ENCODE measurements at regions not wholly inside any gene's neighbourhood (a gene's known extent, or its start where the extent isn't known, plus 50 kb on each side); places are given as distances from the start of the nearest gene placed in this dataset.

GRCh38 chr12:61161961-61162360 lies 1098.2 kb upstream of the USP15 start:
- no peaks in the 10 kb centered on the region for H3K4me1 Mint-ChIP-seq
- ChIA-PET POLR2A (no interaction called here), CTCF (no interaction called here)
- H3K9me3 Mint-ChIP-seq: peaks cover 1 to 29% (median 9%) of the 10 kb centered on the region in 11 donors
- H3K27me3 Mint-ChIP-seq: no peaks in the 10 kb centered on the region
- intact Hi-C loops (cut with micrococcal nuclease): no loop called here
- no peak overlapping the region for H3K27ac Mint-ChIP-seq
- no peak overlapping the region for H3K27ac ChIP-seq (ENCODE audit: low read depth, low read length)
- H3K36me3 ChIP-seq (ENCODE audit: control insufficient read depth in 2 of 3, insufficient read depth in 3 of 3, low read length in 3 of 3): no peaks in the 10 kb centered on the region
- no peak for DNase-seq
- no peak overlapping the region for H3K4me3 ChIP-seq (ENCODE audit: low read length)
- H3K27me3 ChIP-seq (ENCODE audit: control insufficient read depth in 2 of 2, insufficient read depth in 2 of 2, low read length in 2 of 2): no peaks in the 10 kb centered on the region
- H3K4me1 ChIP-seq (ENCODE audit: control insufficient read depth in 2 of 2, insufficient read depth in 2 of 2, low read length in 2 of 2): no peaks in the 10 kb centered on the region
- H3K4me3 Mint-ChIP-seq: no peak overlapping the region
- ATAC-seq: no peak
- H3K9me3 ChIP-seq (ENCODE audit: control insufficient read depth in 2 of 3, low read length in 3 of 3): no peaks in the 10 kb centered on the region
- no peaks in the 10 kb centered on the region for H3K36me3 Mint-ChIP-seq

- no peak overlapping the region for H3K4me3 Mint-ChIP-seq
- intact Hi-C loops (cut with micrococcal nuclease): no loop called here
- no peaks in the 10 kb centered on the region for H3K9me3 ChIP-seq (ENCODE audit: control insufficient read depth in 2 of 3, low read length in 3 of 3)
- H3K27me3 ChIP-seq (ENCODE audit: control insufficient read depth in 2 of 2, insufficient read depth in 2 of 2, low read length in 2 of 2): no peaks in the 10 kb centered on the region
- ATAC-seq (no peak), DNase-seq (no peak)
- no peak overlapping the region for H3K27ac ChIP-seq (ENCODE audit: low read depth, low read length)
- H3K4me1 Mint-ChIP-seq: no peaks in the 10 kb centered on the region
- no peaks in the 10 kb centered on the region for H3K36me3 Mint-ChIP-seq
- ChIA-PET CTCF (no interaction called here), POLR2A (no interaction called here)
- no peak overlapping the region for H3K4me3 ChIP-seq (ENCODE audit: low read length)
- no peaks in the 10 kb centered on the region for H3K36me3 ChIP-seq (ENCODE audit: control insufficient read depth in 2 of 3, insufficient read depth in 3 of 3, low read length in 3 of 3)
- H3K4me1 ChIP-seq (ENCODE audit: control insufficient read depth in 2 of 2, insufficient read depth in 2 of 2, low read length in 2 of 2): no peaks in the 10 kb centered on the region
- no peak overlapping the region for H3K27ac Mint-ChIP-seq
- H3K9me3 Mint-ChIP-seq: peaks cover 0 to 7% (median 3%) of the 10 kb centered on the region in 11 donors
- H3K27me3 Mint-ChIP-seq: no peaks in the 10 kb centered on the region
These were observed 1071.2 kb upstream of the USP15 start for GRCh38 chr12:61188801-61189595.

GRCh38 chr12:61213646-61214045 lies 1046.6 kb upstream of the USP15 start:
- Histone ChIP-seq H3K4me1 (ENCODE audit: control insufficient read depth in 2 of 2, insufficient read depth in 2 of 2, low read length in 2 of 2) (no peaks in the 10 kb centered on the region), H3K27ac (ENCODE audit: low read depth, low read length) (no peak overlapping the region), H3K4me3 (ENCODE audit: low read length) (no peak overlapping the region), H3K27me3 (ENCODE audit: control insufficient read depth in 2 of 2, insufficient read depth in 2 of 2, low read length in 2 of 2) (no peaks in the 10 kb centered on the region), H3K36me3 (ENCODE audit: control insufficient read depth in 2 of 3, insufficient read depth in 3 of 3, low read length in 3 of 3) (no peaks in the 10 kb centered on the region), H3K9me3 (ENCODE audit: control insufficient read depth in 2 of 3, low read length in 3 of 3) (no peaks in the 10 kb centered on the region)
- POLR2A ChIA-PET: interaction anchor here (0.6 kb wide), 1 partner anchor 628 kb away, joined by 5 read pairs; no protein-coding TSS in a partner anchor
- Mint-ChIP-seq H3K27me3 (no peaks in the 10 kb centered on the region), H3K4me3 (no peak overlapping the region), H3K4me1 (no peaks in the 10 kb centered on the region), H3K27ac (no peak overlapping the region), H3K36me3 (no peaks in the 10 kb centered on the region), H3K9me3 (peaks cover 0 to 13% (median 6%) of the 10 kb centered on the region in 11 donors)
- intact Hi-C loops (cut with micrococcal nuclease): no loop called here
- DNase-seq: no peak
- CTCF ChIA-PET: no interaction called here
- ATAC-seq: no peak

GRCh38 chr12:61220337-61220736 lies 1039.9 kb upstream of the USP15 start:
- ChIA-PET CTCF (no interaction called here), POLR2A (no interaction called here)
- H3K36me3 Mint-ChIP-seq: no peaks in the 10 kb centered on the region
- no peak overlapping the region for H3K4me3 ChIP-seq (ENCODE audit: low read length)
- no peaks in the 10 kb centered on the region for H3K36me3 ChIP-seq (ENCODE audit: control insufficient read depth in 2 of 3, insufficient read depth in 3 of 3, low read length in 3 of 3)
- no peaks in the 10 kb centered on the region for H3K27me3 ChIP-seq (ENCODE audit: control insufficient read depth in 2 of 2, insufficient read depth in 2 of 2, low read length in 2 of 2)
- H3K4me1 ChIP-seq (ENCODE audit: control insufficient read depth in 2 of 2, insufficient read depth in 2 of 2, low read length in 2 of 2): no peaks in the 10 kb centered on the region
- H3K4me3 Mint-ChIP-seq: no peak overlapping the region
- intact Hi-C loops (cut with micrococcal nuclease): no loop called here
- H3K4me1 Mint-ChIP-seq: no peaks in the 10 kb centered on the region
- ATAC-seq (no peak), DNase-seq (no peak)
- no peak overlapping the region for H3K27ac Mint-ChIP-seq
- H3K27ac ChIP-seq (ENCODE audit: low read depth, low read length): no peak overlapping the region
- H3K9me3 Mint-ChIP-seq: peaks cover 2 to 20% (median 5%) of the 10 kb centered on the region in 11 donors
- H3K9me3 ChIP-seq (ENCODE audit: control insufficient read depth in 2 of 3, low read length in 3 of 3): no peaks in the 10 kb centered on the region
- no peaks in the 10 kb centered on the region for H3K27me3 Mint-ChIP-seq

GRCh38 chr12:61232040-61232439 lies 1028.2 kb upstream of the USP15 start:
- Mint-ChIP-seq H3K36me3 (no peaks in the 10 kb centered on the region), H3K9me3 (peaks cover 2 to 16% (median 7%) of the 10 kb centered on the region in 11 donors), H3K4me3 (no peak overlapping the region), H3K4me1 (no peaks in the 10 kb centered on the region), H3K27me3 (no peaks in the 10 kb centered on the region), H3K27ac (no peak overlapping the region)
- Histone ChIP-seq H3K9me3 (ENCODE audit: control insufficient read depth in 2 of 3, low read length in 3 of 3) (no peaks in the 10 kb centered on the region), H3K27ac (ENCODE audit: low read depth, low read length) (no peak overlapping the region), H3K36me3 (ENCODE audit: control insufficient read depth in 2 of 3, insufficient read depth in 3 of 3, low read length in 3 of 3) (no peaks in the 10 kb centered on the region), H3K27me3 (ENCODE audit: control insufficient read depth in 2 of 2, insufficient read depth in 2 of 2, low read length in 2 of 2) (no peaks in the 10 kb centered on the region), H3K4me3 (ENCODE audit: low read length) (no peak overlapping the region), H3K4me1 (ENCODE audit: control insufficient read depth in 2 of 2, insufficient read depth in 2 of 2, low read length in 2 of 2) (no peaks in the 10 kb centered on the region)
- CTCF ChIA-PET: no interaction called here
- no peak for ATAC-seq
- intact Hi-C loops (cut with micrococcal nuclease): no loop called here
- POLR2A ChIA-PET: interaction anchor here (0.6 kb wide), 1 partner anchor 184 kb away, joined by 3 read pairs; no protein-coding TSS in a partner anchor
- DNase-seq: no peak

GRCh38 chr12:61250303-61250702 lies 1009.9 kb upstream of the USP15 start:
- intact Hi-C loops (cut with micrococcal nuclease): no loop called here
- no peaks in the 10 kb centered on the region for H3K9me3 ChIP-seq (ENCODE audit: control insufficient read depth in 2 of 3, low read length in 3 of 3)
- POLR2A ChIA-PET: no interaction called here
- H3K4me1 ChIP-seq (ENCODE audit: control insufficient read depth in 2 of 2, insufficient read depth in 2 of 2, low read length in 2 of 2): no peaks in the 10 kb centered on the region
- no peaks in the 10 kb centered on the region for H3K27me3 ChIP-seq (ENCODE audit: control insufficient read depth in 2 of 2, insufficient read depth in 2 of 2, low read length in 2 of 2)
- Mint-ChIP-seq H3K36me3 (no peaks in the 10 kb centered on the region), H3K4me1 (no peaks in the 10 kb centered on the region), H3K27ac (no peak overlapping the region), H3K27me3 (no peaks in the 10 kb centered on the region), H3K4me3 (no peak overlapping the region), H3K9me3 (peaks cover 0 to 13% (median 4%) of the 10 kb centered on the region in 11 donors)
- ATAC-seq (no peak), DNase-seq (no peak)
- H3K36me3 ChIP-seq (ENCODE audit: control insufficient read depth in 2 of 3, insufficient read depth in 3 of 3, low read length in 3 of 3): no peaks in the 10 kb centered on the region
- CTCF ChIA-PET: no interaction called here
- no peak overlapping the region for H3K27ac ChIP-seq (ENCODE audit: low read depth, low read length)
- no peak overlapping the region for H3K4me3 ChIP-seq (ENCODE audit: low read length)

GRCh38 chr12:61251076-61251475 lies 1009.1 kb upstream of the USP15 start:
- ATAC-seq: no peak
- intact Hi-C loops (cut with micrococcal nuclease): no loop called here

More at GRCh38 chr12:61251076-61251475, 1009.1 kb upstream of the USP15 start:
- Mint-ChIP-seq H3K27ac (no peak overlapping the region), H3K27me3 (no peaks in the 10 kb centered on the region), H3K4me1 (no peaks in the 10 kb centered on the region), H3K4me3 (no peak overlapping the region), H3K36me3 (no peaks in the 10 kb centered on the region), H3K9me3 (peaks cover 0 to 13% (median 4%) of the 10 kb centered on the region in 11 donors)
- no peaks in the 10 kb centered on the region for H3K9me3 ChIP-seq (ENCODE audit: control insufficient read depth in 2 of 3, low read length in 3 of 3)
- no peaks in the 10 kb centered on the region for H3K27me3 ChIP-seq (ENCODE audit: control insufficient read depth in 2 of 2, insufficient read depth in 2 of 2, low read length in 2 of 2)
- H3K27ac ChIP-seq (ENCODE audit: low read depth, low read length): no peak overlapping the region
- ChIA-PET CTCF (no interaction called here), POLR2A (no interaction called here)
- DNase-seq: no peak
- H3K4me3 ChIP-seq (ENCODE audit: low read length): no peak overlapping the region
- no peaks in the 10 kb centered on the region for H3K36me3 ChIP-seq (ENCODE audit: control insufficient read depth in 2 of 3, insufficient read depth in 3 of 3, low read length in 3 of 3)
- H3K4me1 ChIP-seq (ENCODE audit: control insufficient read depth in 2 of 2, insufficient read depth in 2 of 2, low read length in 2 of 2): no peaks in the 10 kb centered on the region

All from naive thymus-derived CD4-positive, alpha-beta T cell (primary cell).